ENCODE measurements at regions not wholly inside any gene's neighbourhood (a gene's known extent, or its start where the extent isn't known, plus 50 kb on each side); places are given as distances from the start of the nearest gene placed in this dataset.

DNA sequence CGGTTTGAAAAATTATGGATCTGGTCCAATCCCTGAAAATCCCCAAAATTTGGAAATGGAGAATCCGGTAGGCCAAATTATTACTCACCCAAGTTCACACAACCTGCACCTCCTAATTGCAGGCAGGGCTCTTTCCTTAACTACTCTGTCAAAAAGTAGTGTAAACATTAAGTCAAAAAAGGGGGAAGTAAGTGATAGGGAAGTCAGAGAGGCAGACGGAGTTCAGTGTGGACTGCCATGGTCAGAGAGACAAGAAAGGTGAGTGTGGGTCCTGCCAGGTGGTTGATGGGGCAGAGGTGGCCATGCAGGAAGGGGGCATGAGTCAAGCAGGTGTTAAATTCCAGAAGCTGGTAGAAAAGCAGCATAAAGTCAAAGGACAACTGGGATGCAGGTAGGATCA, 83.5 kb upstream of the CALM2 start:
- no peak for ATAC-seq (ENCODE audit: low read depth)
- dilution Hi-C loops (cut with HindIII; ENCODE audit: low sequenced_read_pairs, unreplicated experiment) (no loop called here), intact Hi-C loops (cut with micrococcal nuclease) (no loop called here), in situ Hi-C loops (cut with MboI; ENCODE audit: low sequenced_read_pairs) (no loop called here)
- Histone ChIP-seq H2BK15ac (ENCODE audit: low read depth, low read length) (no peak overlapping the region), H4K8ac (ENCODE audit: low read depth in 2 of 2, low read length in 2 of 2) (no peak overlapping the region), H3K27me3 (ENCODE audit: control insufficient read depth, insufficient read depth, low read length) (no peaks in the 10 kb centered on the region), H3K23ac (ENCODE audit: low read depth, low read length) (no peak overlapping the region), H2AK5ac (ENCODE audit: low read depth, low read length) (no peak overlapping the region; the same call in 1 of the 2 replicates), H2AK9ac (replicated peaks; ENCODE audit: low read depth, low read length, poor library complexity) (no peak overlapping the region), H2BK20ac (ENCODE audit: low read depth, low read length) (no peak overlapping the region), H3K79me1 (ENCODE audit: low read depth in 1 of 2, low read length in 2 of 2) (no peaks in the 10 kb centered on the region), H3K14ac (replicated peaks; ENCODE audit: low read depth, low read length) (no peak overlapping the region), H3K4me3 (ENCODE audit: insufficient read depth, low read depth, low read length) (no peak overlapping the region), H3K56ac (ENCODE audit: extremely low read depth, insufficient read depth, low read length) (no peak overlapping the region), H3K4me1 (ENCODE audit: control insufficient read depth, insufficient read depth, low read length) (peaks cover 2% of the 10 kb centered on the region), H2AFZ (replicated peaks; ENCODE audit: low read length, poor library complexity) (no peak overlapping the region), H3K9me1 (ENCODE audit: insufficient read depth, low read length) (no peaks in the 10 kb centered on the region), H3K27ac (ENCODE audit: insufficient read depth, low read length) (no peak overlapping the region), H2BK5ac (ENCODE audit: low read depth, low read length, poor library complexity, severe bottlenecking) (no peak overlapping the region), H3K18ac (ENCODE audit: low read depth, low read length) (no peak overlapping the region), H3K9me3 (ENCODE audit: control insufficient read depth, insufficient read depth, low read length) (no peaks in the 10 kb centered on the region), H4K91ac (ENCODE audit: insufficient read depth, low read depth, low read length) (no peak overlapping the region), H3K4ac (ENCODE audit: low read depth, low read length) (no peak overlapping the region), H3K36me3 (ENCODE audit: control insufficient read depth, insufficient read depth, low read length) (no peaks in the 10 kb centered on the region), H4K20me1 (ENCODE audit: insufficient read depth, low read length) (no peaks in the 10 kb centered on the region), H4K5ac (ENCODE audit: low read depth, low read length) (no peak overlapping the region), H2BK120ac (ENCODE audit: low read depth, low read length) (no peak overlapping the region), H3K9ac (ENCODE audit: low read depth, low read length) (no peak overlapping the region), H3K4me2 (ENCODE audit: low read depth, low read length) (no peak overlapping the region)
- POLR2A ChIA-PET (ENCODE audit: unreplicated experiment), result no interaction called here
- no TSS peak for BruUV-seq (replicated peaks)
- 83% methylated on average over 1 of the region's 3 CpGs; no CpG with 5 or more reads in 1 of the 2 experiments for WGBS, 2 experiments (ENCODE audit: extremely low coverage in 2 of 2, insufficient read length in 1 of 2)
- no peak for DNase-seq
- CTCF ChIA-PET, result no interaction called here
- TF ChIP-seq BHLHE40 (IDR thresholded peaks at IDR 0.05; ENCODE audit: low read depth, low read length) (no peak), FOS (IDR thresholded peaks at IDR 0.05; ENCODE audit: low read depth, low read length) (no peak), MXI1 (IDR thresholded peaks at IDR 0.05; ENCODE audit: borderline replicate concordance, low read depth, low read length) (no peak), CHD1 (IDR thresholded peaks at IDR 0.05; ENCODE audit: low read depth, low read length) (no peak), CEBPB (IDR thresholded peaks at IDR 0.05; ENCODE audit: low read depth, low read length) (no peak), MAFK (IDR thresholded peaks at IDR 0.05; ENCODE audit: low read depth, low read length) (no peak), MAZ (IDR thresholded peaks at IDR 0.05; ENCODE audit: borderline replicate concordance, low read depth, low read length) (no peak)

Data from IMR-90 (cell line).